NCI-H2107 treated with DMSO at 0.1 percent for 48 hours (cell line): ENCODE measurements at regions not wholly inside any gene's neighbourhood (a gene's known extent, or its start where the extent isn't known, plus 50 kb on each side); places are given as distances from the start of the nearest gene placed in this dataset.
"Not testable (repeated sequence)": the region's sequence is repeated elsewhere in the genome, so short reads cannot be mapped to it uniquely, and the experiment has no call there.

Experiments used
- DNase-seq: peaks from one replicate; lab custom pipeline; 2025; ENCODE audit not compliant: unreplicated experiment; lab: John Stamatoyannopoulos, UW

DNA sequence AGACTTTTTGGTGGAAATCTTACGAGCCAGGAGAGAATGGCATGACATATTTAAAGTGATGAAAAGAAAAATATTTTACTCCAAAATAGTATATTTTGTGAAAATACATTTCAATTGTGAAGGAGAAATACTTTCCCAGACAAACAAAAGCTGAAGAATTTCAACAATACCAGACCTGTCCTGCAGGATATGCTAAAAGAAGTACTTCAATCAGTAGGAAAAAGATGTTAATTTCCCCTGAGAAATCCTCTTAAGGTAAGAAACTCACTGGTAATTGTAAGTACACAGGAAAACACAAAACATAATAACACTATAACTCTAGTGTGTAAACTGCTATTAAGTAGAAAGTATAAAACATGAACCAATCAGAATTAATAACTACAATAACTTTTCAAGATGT is 341.8 kb upstream of the GJE1 start:
- no peak for DNase-seq

GRCh38 chr6:141788096-141788495 is 344.6 kb upstream of the GJE1 start:
- DNase-seq = no peak

DNA sequence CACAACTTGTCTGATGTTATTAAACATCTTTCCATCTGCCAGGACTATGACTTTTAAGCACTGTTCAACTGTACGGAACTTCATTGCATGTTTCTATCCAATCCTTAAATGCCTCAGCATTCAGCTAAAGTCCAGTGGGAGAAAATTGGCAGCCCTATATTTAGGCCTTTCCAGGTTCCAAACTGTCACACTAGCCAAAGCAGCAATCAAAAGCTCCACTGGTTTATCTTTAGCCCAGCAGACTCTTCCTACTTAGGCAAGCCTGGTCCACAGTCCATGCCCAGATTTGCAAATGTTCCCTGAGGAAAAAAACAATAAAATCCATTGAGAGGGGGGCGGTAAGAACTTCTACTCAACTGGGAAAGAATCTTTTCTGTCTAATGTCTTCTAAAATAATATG is 349.1 kb upstream of the GJE1 start:
- no peak for DNase-seq

DNA sequence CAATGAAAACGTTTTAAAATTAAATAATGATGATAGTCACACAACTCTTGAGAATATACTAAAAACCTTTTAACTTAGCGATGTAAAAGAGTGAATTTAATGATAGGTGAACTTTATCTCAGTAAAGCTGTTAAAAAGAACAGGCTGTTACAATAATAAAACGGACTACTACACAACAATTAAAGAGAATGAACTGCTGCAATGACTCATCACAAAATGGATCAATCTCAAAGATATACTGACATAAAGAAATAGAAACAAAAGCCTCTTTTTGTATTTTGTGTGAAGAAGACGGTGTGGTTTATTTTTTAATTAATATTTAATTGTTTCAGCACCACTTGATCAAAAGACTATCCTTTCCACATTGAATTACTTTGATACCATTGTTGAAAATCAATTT is 352.4 kb upstream of the GJE1 start:
- no peak for DNase-seq

DNA sequence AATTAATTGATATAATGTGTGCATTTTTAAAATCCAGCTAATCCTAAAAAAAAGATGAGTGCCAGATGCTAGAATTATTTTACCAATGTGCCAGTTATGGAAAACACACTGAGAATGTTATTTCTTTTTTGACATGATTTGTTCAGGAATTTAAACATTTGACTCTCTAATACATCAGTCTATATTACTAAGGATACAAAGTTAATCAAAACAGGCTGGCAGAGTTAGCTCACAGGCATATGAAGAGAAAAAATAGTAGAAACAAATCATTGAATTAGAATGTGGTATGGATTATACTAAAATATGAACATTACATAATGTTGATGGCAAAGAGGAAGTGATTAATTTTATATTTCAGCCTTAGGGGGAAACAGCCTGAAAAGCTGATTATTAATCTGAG is 368.3 kb upstream of the GJE1 start:
- no peak for DNase-seq

DNA sequence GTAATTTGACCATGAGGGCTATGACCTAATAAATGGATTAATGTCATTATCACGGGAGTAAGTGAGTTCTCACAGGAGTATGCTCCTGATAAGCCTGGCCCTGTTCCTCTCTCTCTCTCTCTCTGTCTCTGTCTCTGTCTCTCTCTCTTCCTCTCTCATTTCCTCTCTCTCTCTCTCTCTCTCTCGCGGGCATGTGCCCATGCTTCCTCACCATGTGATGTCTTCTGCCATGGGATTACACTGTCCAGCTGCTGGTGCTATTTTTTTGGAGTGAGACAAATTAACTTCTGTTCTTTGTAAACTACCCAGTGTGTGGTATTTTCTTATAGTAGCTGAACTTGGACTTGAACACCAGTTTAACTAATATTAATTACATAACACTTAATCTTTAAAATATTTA is 374.3 kb upstream of the GJE1 start:
- no peak for DNase-seq

GRCh38 chr6:141753180-141753579 is 379.5 kb upstream of the GJE1 start:
- DNase-seq = no peak

DNA sequence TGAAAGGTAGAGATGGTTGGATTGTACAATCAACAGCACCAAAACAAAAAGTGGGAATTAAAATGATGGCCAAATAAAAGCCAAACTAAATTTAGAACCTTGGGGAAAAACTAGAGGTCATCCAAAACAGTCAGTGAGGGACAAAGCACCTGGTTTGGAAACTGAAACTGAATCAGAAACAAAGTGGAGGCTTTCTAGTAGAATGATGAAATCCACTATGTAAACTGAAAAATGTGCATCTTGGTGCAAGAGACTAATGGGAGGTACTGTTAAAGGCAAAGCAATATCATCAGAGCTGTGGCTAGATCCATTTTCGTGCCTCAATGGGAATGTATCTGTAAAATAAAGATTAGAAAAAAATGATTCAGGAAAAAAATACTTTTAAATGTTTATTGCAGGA is 380.0 kb upstream of the GJE1 start:
- no peak for DNase-seq

GRCh38 chr6:141746324-141746723 is 386.4 kb upstream of the GJE1 start:
- DNase-seq = not testable (repeated sequence)

- no peak for DNase-seq
Observed at GRCh38 chr6:141744971-141745370, 387.8 kb upstream of the GJE1 start.

DNA sequence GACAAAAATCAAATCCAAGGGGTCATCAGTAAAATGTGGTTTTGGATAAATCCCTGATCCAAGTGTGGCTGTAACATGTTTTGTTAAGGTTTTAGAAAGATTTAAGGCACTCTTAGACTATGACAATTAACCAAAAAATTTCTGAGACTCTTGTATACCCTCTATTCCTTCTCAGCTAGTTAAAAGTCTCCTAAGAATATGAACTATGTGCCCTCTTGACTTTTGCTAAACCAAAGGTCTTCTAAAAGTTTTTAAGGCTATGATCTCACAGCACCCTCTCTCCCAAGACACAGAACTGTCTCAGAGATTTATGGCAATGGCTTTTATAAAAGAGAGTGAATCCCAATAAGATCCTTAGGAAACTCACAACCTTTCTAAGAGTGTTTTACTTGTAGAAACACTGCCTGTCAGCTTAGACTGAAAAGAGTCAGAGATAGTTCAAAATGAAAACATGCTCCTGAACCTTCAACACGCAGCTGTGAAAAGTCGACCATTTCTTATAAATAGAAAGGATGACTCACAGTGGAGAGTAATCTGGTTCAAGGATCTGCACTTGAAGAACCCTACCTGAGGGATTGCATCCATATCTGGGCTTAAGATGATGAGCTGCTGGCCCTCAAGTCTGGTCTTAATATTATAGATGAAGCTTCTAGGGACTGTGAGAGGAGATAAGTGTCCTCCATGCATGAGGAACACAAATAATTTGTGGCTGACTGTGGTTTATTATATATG is 388.4 kb upstream of the GJE1 start:
- DNase-seq = no peak

GRCh38 chr6:141736104-141736503 is 396.6 kb upstream of the GJE1 start:
- no peak for DNase-seq

DNA sequence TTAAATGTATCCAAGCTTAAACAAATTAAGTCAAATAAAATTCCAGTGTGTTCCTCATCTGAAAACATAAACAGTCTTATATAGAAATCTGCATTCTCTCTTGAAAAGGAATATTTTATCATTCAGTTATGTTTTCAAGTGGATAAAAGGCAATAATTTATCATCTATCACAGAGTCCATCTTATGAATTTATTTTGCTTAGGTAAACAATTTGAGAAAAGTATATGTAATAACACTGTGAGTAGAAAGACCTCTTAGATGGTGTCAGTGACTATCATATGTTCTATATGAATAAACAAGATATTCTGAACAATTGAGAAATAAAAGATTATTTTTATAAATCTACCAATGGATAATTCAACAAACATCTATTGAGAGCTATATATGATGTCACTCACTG is 397.6 kb upstream of the GJE1 start:
- no peak for DNase-seq

DNA sequence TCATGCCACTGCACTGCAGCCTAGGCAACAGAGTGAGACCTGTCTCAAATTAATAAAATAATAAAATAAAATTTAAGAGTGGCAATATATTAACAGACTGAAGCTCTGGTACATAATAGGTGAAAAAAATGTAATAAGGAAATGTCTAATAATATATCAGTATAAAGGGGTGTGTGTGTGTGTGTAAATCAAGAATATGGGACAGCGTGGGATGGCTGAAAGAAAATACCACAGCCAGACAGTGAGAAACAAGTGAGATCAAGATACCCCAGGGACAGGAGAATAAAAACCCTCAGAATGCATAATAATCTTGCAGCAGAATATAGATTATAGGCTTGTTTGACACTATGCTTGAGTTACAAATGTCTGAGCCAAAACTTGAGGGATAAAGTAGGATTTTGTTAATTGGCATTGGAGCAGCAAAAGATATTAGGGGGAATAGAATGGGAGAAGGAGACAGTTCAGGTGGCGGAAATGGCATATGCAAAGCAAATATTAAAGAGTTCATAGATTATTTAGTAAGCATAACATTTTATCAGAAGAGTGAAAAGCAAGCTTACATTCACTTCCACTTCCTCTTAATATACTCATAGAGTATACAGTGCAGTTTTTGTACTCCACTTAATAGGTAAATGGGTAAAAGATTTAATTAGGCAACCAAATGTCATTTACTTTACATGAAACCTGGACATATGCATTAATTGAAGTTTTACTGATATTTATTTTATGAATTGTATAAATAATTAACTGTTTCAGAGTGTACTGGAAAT is 398.5 kb upstream of the GJE1 start:
- no peak for DNase-seq

DNA sequence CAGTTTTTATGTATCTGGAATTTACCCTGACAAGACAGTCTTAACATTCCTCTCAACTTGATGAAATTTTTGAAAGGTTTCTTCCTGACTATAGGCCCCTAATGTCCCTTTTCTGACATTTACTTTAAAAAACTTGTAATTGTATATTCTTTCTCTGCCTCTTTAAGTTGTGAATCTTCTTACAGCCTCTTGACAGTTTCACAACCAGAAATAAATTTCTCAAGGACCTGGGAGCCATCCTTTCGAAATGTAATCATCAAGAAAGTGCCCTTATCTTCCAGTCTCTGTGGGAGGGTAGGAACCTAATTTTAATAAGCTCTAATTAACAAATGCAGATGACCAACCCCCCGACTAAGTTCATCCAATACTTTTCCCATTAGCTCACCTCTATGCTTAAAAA is 403.6 kb upstream of the GJE1 start:
- no peak for DNase-seq

DNA sequence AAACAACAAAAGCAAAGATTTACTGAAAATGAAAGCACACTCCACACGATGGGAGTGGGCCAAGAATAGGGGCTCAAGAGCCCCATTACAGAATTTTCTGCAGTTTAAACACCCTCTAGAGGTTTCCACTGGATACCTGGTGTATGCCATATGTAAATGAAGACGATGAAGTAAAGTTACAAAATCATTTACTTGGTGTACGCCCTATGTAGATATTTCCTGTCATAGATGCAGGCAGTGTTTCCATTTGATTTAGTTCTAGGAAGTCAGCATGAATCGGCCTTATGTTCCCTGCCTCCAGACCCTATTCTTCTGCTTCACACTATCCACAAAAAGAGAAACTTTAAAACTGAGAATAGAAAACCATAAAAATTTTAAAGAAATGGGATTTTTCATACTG is 404.4 kb upstream of the GJE1 start:
- DNase-seq = no peak

DNA sequence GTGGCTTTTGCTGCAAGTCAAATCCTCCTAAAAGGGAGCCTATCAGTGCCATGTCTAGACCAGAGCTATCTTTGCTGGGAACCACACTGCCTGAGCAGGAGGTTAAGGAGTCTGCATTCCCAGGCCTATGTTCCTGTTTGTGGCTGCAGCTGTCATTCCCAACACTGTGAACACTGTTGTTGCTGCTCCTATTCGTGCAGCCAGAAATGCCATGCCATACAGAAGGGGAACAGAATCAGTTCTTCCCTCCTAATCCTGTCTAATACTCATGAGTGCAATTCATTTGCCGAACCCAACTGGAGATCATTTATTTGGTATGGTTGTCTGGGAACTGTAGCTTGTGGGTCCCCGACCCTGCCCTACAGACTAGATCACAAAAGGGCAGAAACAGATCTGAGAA is 406.5 kb upstream of the GJE1 start:
- DNase-seq = no peak

DNA sequence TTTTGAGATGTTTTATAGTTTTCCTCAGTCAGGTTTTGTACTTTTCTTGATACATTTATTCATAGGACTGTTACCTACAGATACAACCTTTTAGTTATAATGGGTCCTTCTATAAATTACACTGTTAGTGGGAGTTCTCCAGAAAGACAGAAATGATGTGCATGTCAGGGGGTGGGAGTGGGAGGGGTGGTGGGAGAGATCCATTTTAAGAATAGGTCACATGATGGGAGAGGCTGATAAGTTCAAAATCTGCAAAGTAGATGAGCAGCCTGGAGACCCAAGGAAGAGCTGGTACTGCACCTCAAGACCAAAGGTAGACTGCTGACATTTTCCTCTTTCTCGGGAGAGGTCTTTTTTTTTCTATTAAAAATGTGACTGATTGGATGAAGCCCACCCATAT is 408.0 kb upstream of the GJE1 start:
- no peak for DNase-seq

GRCh38 chr6:141719476-141719875 is 413.2 kb upstream of the GJE1 start:
- no peak for DNase-seq

- DNase-seq = no peak
Observed at GRCh38 chr6:141705431-141705830, 427.3 kb upstream of the GJE1 start.

DNA sequence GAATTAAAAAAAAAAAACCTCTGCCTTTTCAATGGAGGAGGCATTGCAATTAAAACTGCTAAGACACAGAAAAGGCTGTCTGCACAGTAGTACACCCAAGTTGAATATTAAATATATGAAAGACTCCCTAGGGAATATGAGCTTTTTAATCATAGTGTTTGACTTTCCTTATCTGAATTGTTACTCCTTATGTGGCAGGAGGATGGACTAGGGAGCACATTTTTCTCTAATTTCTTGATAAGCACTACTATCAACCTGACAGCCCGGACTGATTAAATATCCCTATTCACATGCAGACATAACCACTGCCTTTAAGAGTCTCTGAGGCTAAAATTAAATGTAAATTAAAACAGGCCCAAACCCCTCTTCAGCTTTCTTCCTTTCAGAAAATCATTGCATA is 428.6 kb upstream of the GJE1 start:
- DNase-seq = no peak

DNA sequence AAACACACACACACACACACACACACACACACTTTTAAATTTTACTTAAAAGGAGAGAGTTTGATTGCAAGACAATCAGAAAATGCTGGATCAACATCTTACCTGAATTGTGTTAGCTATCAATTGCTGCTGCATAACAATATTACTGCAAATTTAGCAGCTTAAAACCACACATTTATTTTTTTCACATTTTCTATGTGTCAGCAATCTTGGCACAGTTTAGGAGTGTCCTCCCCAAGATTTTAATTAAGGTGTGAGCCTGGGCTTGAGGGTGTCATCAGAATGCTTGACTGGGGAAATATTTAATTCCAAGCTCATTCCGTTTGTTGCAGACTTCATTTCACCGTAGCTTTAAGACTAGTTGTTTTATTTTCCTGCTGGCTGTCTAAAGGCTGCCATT is 431.0 kb upstream of the GJE1 start:
- no peak for DNase-seq

DNA sequence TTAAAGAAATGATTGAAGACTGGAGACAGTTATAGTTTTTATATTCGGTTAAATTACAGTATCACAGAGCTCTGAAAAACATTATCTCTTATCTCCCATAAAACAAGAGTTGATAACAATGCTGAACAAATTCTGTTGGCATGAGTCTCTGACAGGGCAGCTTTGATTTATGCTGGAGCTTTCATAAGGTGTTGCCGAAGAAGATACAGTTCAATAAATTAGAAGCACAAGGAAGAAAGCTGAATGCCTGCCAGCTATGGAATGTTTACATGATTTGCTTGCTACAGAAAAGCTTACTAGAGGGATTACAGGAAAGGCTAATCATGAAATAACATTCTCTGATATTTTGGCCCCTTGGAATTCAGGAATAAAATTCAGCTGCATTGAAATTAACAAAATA is 431.9 kb upstream of the GJE1 start:
- no peak for DNase-seq
